T1000 (cell line): ENCODE measurements at regions not wholly inside any gene's neighbourhood (a gene's known extent, or its start where the extent isn't known, plus 50 kb on each side); places are given as distances from the start of the nearest gene placed in this dataset.
"Not testable (repeated sequence)": the region's sequence is repeated elsewhere in the genome, so short reads cannot be mapped to it uniquely, and the experiment has no call there.

Experiments used
- DNase-seq: peaks from one replicate; lab custom pipeline; 2025; ENCODE audit warnings: mixed read lengths; lab: John Stamatoyannopoulos, UW

DNA sequence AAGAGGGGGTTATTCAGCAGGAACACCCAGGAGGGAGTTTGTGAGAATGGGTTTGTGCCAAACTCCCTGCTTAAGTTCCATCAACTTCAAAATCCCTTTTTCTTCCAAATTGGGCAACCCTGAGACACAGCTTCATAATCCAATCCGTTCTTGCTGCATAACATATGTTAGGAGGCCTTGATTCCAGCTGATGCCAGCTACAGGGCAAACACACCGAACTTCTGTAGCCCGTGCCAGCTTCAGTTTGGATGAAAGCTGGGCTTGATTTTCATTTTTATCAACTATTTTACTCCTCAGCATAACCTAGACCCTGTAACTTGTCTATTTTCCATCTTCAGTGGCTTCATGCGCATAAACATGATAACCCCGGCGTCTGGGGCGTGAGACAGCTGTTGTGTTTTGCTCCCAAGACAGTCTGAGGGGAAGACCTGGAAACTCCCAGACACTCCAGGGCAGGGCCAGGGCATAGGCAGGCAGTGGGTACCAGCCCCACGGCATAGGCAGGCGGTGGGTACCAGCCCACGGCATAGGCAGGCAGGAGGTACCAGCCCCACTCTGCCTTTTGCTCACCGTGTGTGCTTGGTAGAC lies 220.4 kb downstream of the C16orf95 start:
- no peak for DNase-seq

DNA sequence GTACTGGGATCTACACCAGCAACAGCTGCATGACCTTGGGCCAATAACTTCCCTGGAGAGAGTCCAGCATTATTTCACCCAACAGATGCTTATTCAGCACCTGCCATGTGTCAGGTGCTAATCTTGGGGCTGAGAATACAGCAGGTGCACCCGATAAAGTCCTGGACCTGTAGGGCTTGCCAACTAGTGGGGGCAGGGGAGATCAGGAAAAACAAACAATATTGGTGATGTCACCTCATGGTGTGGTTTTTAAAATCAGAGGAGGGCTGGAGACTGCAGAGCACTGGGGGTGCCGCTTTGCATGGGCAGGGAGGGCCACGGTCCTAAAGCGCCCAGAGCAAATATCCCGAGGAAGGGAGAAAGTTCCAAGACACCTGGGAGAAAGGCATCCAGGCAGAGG lies 218.8 kb downstream of the C16orf95 start:
- DNase-seq: no peak

DNA sequence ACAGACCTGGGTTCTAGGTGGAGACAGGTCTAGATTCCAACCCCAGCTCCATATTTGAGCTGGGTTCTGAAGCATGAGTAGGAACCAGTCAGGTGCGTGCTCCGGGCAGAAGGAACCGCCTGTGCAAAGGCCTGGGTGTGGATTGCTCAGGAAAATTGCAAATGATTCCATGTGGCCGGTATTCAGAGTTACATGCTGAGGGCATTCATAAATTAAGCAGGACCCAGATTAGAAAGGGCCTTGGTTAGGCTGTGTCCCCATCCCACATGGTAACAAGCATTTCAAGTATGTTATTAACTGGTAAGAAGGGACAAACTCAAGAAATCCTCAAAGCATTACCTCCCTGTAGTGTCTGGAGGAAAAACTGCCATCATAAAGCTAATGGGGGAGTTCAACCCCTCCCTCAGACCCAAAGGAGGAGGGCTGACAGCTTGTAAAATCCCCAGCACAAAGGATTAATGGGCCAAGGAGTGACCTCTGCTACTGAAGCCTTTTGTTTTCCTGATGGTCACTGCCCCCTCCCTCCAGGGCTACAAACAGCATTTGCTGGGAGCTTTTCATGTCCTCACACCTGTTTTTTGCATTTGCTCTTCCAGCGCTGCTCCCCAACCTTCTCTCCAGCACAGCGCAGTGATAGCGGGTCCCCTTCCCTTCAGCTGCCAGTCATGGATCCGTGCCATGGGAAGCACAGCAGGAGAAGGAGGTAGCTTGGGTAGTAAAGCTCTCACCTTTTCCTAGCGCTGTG lies 218.0 kb downstream of the C16orf95 start:
- DNase-seq: no peak

DNA sequence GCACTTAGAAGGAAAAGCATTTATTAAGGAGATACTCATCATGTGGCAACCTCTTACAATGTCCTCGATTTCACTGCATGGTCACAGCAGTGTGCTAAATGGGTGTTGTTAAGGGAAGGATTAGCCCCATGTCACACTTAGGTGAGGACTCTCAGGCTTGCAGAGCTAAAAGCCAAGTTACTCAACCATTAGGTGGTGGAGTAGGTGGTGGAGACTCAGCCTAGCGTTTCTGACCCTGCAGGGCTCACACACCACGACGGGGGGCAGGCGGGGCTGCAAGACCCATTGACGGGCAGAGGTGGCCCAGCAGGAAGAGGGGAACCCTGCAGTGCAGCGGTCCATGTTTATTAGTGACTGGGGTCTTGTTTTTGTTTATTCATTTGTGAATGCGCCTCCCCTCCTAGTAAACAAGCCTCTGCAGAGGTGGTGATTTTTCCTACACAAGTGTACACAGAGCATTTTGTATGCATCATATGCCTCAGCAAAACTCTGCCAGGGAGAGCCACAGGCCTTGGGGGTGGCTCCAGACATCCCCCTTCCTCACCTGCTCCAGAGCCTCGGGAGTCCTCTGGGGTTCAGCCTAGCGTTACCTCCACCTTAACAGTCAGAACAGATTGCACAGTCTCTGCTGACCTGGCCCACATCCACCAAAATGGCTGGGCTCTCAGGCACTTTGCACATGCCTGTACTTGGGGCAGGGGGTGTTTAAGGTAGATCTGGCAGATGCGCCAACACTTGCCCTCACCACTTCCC lies 216.7 kb downstream of the C16orf95 start:
- DNase-seq: no peak

DNA sequence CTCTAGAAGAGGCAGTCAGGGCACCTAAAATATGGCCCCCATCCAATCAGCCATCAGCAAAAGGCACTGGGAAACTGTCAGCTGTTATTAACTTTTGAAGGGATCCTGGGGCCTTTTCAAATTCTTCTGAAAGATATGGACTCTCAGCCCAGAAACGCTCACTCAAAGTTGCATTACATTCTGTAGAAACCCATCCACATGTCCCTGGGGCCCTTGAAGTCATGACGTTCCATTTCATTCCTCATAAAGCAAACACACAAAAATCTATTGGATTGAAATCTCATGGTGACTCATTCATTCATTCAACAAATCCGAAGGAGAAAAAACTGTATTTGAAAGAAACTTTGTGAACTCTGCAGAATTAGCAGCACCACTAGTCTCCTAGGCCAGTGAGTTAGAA lies 215.3 kb downstream of the C16orf95 start:
- no peak for DNase-seq

DNA sequence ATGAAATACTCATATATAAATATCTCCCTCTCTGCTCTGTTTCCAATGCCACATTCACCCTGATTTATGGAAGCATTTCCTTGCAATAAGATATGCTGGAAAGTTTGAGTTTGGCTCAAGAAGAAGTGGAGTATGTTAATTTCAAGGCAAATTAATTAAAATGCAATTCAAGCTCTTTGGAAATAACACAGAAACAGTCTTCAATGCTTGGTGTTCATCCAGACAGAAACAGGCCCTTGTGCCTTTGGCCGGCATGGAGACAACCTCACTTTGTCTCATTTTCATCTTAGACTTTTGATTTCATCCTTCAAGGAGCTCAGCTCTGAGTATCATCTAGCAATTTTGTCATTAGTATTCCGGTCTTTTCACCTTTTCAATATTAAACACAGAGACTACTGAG lies 210.0 kb downstream of the C16orf95 start:
- no peak for DNase-seq

DNA sequence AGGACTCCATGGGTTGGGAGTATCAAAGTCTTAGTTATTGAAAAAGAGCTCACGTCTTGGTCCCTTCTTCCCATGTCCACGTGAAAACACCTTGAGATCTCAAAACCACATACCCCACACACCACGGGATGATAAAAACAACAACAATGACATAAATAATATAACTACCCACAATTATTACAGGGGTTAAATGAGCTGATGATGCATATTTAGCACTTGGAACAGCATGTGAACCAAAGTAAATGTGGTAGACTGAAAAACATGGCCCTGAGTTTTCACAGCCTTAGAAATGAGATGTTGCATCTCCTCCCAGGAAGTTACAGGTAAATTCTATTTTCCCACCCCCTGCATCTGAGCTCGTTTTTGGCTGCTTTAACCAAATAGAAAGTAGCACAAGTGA lies 208.9 kb downstream of the C16orf95 start:
- no peak for DNase-seq

DNA sequence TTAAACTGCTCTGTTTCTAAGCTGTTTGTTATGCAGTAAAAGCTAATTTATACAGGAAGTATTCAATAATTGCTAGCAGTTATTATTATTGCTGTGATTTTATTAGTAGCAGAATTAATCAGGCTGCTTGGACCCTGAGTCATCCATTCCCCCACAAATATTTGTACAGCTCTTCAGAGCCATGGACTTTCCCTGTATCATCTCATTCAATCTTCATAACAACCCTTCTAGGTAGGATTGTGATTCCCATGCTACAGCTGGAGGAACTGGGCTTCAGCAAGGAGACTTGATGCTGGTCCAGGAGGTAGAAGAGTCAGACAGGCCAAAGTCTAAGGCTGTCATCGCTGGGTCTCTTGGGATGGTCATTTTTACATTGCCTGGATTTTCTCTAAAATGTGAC lies 208.3 kb downstream of the C16orf95 start:
- DNase-seq: no peak

DNA sequence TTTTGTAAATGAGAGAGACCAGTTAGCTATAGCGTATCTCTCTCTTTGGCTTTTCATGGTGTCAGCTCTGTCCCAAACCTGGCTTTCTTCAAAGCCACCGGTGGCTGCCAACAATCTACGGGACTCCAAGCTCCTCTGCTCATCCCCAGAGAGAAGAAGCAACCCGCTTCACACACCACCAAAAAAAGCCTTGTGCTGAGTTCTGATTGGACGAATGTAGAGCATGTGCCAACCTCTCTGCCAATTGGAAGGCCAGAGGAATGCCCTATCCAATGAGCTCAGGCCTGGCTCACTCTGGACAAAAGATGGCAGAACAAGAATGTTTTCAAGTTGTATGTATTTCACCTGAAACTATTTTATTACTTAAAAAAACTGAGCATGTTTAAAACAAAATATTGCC lies 202.4 kb downstream of the C16orf95 start:
- no peak for DNase-seq

DNA sequence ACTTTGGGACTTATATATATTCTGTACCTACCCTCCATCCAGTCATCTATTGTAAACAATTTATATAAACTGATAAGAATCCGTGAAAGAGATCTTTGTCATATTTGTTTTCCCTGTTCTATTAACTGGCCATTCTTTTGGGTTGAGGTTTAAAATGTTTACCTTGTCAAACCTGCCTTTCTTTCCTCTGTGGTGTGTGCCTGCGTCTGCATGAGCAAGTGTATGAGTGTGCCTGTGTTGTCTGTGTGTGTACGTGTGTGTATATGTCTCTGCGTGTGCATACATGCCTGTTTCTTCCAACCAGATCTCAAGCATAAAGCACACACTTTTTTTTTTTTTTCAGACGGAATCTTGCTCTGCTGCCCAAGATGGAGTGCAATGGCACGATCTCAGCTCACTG lies 201.5 kb downstream of the C16orf95 start:
- DNase-seq: no peak

DNA sequence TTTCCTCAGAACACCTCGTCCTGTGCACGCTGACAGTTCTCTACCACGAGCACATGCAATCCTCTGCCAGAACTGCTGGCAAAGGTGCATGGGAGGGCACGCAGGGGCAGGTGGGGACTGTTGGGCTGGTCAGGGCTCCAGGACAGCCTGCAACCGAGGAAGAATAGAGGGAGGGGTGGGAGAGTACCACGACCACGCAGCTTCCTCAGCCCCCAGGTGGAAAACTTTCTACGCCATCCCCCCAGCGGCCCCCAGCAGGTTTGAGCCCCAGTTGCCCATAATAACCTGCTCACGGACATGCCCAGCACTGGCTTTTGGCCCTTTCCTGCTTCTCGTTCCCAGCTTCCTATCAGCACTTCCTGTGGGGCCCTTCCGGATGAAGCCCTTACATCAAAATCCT lies 199.3 kb downstream of the C16orf95 start:
- DNase-seq: no peak

DNA sequence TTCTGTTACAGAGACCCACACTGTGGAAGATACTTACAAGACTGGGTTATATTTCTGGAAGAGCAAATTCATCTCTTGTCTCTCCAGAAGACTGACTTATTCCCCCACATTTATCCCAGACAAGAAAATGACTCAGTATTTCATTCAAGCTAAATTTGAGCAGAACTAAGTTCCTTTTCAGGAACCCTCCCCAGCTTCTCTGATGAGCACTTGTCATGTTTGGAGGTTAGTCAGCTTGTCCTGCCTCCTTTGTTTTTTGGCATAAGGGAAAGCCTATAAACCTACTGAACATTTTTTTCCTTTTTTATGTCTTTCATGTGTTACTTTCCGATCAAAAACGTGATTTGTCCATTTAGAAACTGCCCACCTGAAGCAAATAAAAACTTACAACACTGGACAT lies 198.0 kb downstream of the C16orf95 start:
- no peak for DNase-seq

DNA sequence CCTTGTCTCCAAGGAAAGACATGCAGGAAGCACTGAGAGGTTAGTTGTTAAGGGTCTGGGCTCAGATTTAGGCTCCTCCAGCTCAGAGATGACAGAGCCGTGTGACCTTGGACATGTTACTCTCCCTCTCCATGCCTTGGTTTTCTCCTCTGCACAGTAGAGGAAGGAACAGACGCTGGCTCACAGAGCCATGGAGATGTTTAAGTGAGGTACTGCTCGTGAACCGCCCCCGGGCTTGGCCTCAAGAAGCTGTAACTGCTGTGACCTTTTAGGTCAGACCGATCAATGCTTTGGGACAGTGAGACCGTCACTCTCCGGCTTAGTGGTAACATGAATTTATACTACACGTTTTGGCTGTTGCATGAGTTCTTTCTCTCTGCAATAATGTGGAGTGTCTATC lies 197.4 kb downstream of the C16orf95 start:
- DNase-seq: no peak

DNA sequence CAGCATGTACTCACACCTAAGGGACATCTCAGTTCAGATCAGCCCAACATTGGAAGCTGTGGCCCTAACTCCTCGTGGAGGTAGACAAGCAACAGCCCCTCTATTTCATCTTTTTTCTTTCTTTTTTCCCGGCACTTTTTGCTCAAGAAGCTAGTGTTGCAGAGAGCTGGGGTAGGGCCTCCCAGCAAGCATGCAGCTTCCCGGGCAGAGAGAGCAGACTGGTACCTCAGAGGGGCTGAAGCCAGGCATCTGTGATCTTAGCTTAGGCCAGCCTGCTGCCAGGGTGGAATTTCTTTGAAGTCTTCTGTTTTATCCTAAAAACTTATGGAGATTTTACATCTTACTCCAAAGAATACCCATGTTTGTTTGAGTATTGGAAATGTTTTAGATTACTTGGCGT lies 195.4 kb downstream of the C16orf95 start:
- no peak for DNase-seq

DNA sequence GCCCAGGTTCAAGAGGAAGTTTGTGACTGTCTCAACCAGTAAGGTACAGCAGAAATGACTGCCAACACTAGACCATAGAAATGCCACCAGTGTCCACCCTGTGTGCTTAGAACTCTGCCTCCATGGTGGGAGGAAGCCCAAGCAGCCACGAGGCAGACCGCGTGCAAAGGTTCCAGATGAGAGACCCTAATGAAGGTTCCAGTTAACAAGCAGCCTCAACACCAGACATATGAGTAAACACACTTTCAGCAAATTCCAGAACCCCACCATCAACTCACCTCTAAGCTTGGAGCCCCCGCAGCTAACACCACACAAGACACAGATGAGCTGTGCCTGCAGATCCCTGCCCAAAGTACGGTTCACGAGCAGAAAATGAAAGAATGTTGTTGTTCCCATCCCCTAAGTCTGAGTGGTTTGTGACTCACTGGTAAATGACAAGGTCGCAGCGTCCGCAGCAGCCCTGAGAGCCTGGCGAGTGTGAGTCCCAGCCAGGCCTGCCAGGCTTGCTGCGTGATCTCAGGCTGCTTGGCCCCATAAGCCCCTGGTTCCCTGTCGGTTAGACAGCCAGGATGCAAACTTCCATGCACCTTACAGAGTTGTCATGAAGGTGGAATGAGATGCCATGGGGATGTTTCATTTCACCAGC lies 193.7 kb downstream of the C16orf95 start:
- DNase-seq: no peak

DNA sequence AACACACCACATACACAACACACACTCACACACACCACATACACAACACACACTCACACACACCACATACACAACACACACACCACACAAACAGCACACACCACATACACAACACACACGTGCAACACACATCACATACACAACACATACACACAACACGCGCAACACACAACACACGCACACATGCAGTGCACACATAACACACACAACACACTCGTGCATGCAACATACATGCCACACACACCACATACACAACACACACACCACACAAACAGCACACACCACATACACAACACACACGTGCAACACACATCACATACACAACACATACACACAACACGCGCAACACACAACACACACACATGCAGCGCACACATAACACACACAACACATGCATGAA lies 192.8 kb downstream of the C16orf95 start:
- DNase-seq: not testable (repeated sequence)

DNA sequence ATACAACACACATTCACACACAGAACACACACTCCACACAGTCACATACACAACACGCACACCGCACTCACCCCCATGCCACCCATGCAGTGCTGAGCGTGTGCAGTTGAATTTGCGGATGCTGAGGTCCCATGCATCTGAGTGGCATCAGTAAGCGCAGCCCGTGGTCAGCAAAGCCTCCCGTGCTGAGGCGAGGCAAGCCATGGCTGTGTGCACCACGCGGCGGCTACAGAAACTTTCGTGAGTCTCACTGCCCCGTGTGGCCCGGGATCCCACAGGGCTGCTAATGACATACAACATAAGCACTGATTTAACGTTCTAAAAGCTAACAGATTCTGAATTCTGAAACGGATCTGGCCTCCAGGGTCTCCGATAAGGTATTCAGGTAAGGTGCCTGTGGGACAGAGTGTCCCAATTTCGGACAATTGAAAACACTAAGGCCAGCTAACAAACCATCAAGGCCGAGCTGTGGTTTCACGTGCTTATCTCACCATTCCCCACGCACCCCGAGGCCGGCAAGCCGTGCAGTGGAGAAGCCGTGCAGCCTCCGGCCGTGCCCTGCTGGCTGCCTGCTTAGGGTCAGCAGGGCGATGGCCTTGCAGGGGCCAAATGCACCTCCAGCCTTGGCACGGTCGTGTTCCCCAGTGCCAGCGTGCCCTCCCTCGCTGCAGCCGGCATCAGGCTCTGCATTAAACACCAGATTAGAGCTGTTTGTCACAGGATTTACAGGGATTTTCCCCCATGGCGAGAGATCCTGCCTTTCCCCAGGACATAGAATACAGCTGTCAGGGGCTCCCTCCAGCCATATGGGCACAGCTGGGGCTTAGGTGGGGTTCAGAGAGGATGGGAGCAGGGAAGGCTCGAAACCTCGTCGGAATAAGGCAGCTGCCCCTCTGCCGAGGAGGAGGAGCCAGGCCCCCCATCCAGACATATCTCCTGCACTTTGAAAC lies 191.7 kb downstream of the C16orf95 start:
- no peak for DNase-seq

DNA sequence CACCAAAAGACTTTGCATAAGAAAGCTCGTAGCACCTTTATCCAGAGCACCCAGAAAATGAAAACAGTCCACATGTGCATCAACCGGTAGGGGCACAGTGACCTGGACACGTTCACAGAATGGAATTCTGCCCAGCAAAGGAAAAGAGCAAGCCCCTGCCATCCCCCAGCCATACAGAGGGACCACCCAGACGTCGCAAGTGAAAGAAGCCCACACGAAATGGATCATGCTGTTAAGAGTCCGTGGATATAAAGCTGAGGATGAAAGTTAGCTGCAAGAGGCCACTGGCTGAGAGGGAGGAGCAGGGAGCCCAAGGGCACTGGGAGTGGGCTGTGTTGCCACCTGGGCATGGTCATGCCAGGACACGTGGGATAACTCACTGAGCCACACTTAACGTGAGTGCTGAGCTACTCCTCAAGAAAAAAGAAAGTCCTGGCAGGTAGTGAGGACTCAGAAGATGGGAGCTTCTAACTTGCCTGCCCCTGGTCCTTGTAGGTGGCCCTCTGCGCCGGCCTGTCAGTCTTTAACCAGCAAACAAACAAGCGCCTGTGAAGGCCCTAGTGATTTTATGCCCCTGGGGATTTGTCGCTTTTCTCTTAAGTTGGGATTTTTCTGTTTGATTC lies 190.7 kb downstream of the C16orf95 start:
- no peak for DNase-seq

DNA sequence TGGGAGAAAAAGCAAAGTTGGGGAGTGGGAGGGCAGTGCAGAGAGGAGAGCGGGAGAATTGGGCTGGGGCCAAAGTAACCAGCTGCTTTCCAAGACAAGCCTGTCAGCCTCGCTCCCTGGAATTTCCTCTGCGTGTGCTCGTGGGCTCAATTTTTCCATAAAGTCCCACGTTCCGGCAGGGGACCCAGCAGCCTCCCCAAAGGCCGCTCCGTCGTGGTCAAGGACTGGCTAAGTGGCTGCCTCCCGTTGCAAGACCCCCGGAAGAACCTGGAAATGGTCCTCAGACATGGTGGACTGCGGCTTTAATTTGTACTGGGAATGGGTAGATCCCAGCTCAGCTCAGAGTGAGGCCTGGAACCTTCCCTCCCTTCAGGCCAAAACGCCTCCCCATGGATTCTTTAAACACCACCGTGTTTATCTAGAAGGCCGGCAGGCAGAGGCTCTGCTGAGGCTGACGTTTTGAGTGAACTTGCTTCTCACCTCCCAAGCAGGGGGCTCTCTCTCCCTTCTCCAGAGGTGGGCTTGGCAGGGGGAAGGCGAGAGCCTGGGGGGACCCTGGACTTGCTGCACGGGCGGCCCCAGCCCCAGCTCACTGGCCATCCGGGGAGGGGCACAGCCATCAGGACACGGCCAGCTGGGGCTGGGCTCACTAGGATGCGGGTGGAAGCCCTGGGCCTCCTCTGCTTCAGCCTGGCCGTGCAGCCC lies 190.0 kb downstream of the C16orf95 start:
- no peak for DNase-seq

DNA sequence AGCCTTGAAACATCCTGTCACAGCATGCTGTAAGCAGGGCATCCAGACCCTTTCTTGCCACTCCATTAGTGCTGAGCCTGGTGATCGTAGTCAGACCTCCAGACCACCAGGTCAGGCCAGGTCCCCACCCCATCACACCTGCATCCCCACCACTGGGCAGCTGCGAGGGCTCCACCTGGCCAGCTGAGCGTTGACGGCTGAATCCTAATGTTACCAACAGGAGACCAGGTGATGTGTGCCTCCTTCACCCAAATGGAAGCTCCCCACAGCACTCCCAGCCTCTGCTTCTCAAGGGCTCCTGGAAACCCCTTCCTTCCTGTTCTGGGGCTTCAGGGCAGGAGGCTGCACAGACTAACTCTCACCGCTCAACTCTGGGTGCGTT lies 189.4 kb downstream of the C16orf95 start:
- DNase-seq: no peak

DNA sequence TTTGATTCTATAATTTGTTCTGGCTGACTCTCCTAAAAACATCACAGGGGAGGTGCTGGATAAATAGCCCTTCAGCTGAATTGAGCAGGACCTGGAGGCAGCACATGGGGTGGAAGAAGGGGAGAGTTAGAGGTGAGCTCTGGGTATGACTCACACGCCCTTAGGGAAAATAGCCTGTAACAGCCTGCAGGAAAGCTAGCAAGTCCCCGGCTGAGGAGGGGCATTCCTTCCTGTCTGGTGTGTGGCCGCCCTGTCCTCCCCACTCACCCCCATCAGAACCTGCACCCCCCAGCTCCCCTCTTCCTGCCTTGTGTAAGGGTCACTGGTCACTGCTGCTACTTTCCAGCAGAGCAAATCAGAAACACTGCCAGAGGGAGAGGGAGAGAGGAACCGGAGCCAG lies 187.4 kb downstream of the C16orf95 start:
- DNase-seq: no peak
